ENCODE measurements at regions not wholly inside any gene's neighbourhood (a gene's known extent, or its start where the extent isn't known, plus 50 kb on each side); places are given as distances from the start of the nearest gene placed in this dataset.

- Histone ChIP-seq H3K27ac (no peak overlapping the region), H3K36me3 (no peaks in the 10 kb centered on the region), H3K9me3 (peaks cover 0 to 14% (median 0%) of the 10 kb centered on the region in 8 donors), H3K4me1 (no peaks in the 10 kb centered on the region), H3K27me3 (replicated peaks in 1 of 7) (no peaks in the 10 kb centered on the region), H3K4me3 (no peak overlapping the region)
- no peak for TF ChIP-seq POLR2A (IDR thresholded peaks at IDR 0.05)
- no peak for TF ChIP-seq CTCF (IDR thresholded peaks at IDR 0.05 in 8 of 11, conservative IDR thresholded peaks at IDR 0.05 in 3 of 11)
- no peak for TF ChIP-seq POLR2AphosphoS5 (IDR thresholded peaks at IDR 0.05)
- no peak for DNase-seq
- intact Hi-C loops (cut with DNase I; ENCODE audit: low total_unique reads): no loop called here
Measured at GRCh38 chr14:43621282-43621681, 885.8 kb downstream of the FSCB start.

- Histone ChIP-seq H3K9me3 (peaks cover 0 to 4% (median 0%) of the 10 kb centered on the region in 8 donors), H3K27me3 (replicated peaks in 1 of 7) (no peaks in the 10 kb centered on the region), H3K4me3 (no peak overlapping the region), H3K4me1 (no peaks in the 10 kb centered on the region), H3K27ac (no peak overlapping the region), H3K36me3 (no peaks in the 10 kb centered on the region)
- TF ChIP-seq POLR2A (IDR thresholded peaks at IDR 0.05) (no peak), CTCF (IDR thresholded peaks at IDR 0.05 in 8 of 11, conservative IDR thresholded peaks at IDR 0.05 in 3 of 11) (no peak), POLR2AphosphoS5 (IDR thresholded peaks at IDR 0.05) (no peak)
- WGBS, 5 donors: 18 to 44% (median 32%) methylated on average over 2 of the region's 2 CpGs
- intact Hi-C loops (cut with DNase I; ENCODE audit: low total_unique reads): no loop called here
- DNase-seq: no peak
Measured at GRCh38 chr14:43595096-43595772, 911.8 kb downstream of the FSCB start.

- no peak for TF ChIP-seq CTCF (IDR thresholded peaks at IDR 0.05 in 8 of 11, conservative IDR thresholded peaks at IDR 0.05 in 3 of 11)
- intact Hi-C loops (cut with DNase I; ENCODE audit: low total_unique reads): no loop called here
- H3K4me3 ChIP-seq: no peak overlapping the region
Measured at GRCh38 chr14:43591776-43592175, 915.3 kb downstream of the FSCB start.

GRCh38 chr14:43587183-43587582, 919.9 kb downstream of the FSCB start:
- intact Hi-C loops (cut with DNase I; ENCODE audit: low total_unique reads): no loop called here
- Histone ChIP-seq H3K4me3 (no peak overlapping the region), H3K9me3 (peaks cover 0 to 13% (median 4%) of the 10 kb centered on the region in 8 donors), H3K4me1 (no peaks in the 10 kb centered on the region), H3K27me3 (replicated peaks in 1 of 7) (no peaks in the 10 kb centered on the region), H3K36me3 (no peaks in the 10 kb centered on the region), H3K27ac (no peak overlapping the region)
- no peak for DNase-seq
- no peak for TF ChIP-seq CTCF (IDR thresholded peaks at IDR 0.05 in 8 of 11, conservative IDR thresholded peaks at IDR 0.05 in 3 of 11)
- no peak for TF ChIP-seq POLR2AphosphoS5 (IDR thresholded peaks at IDR 0.05)
- no peak for TF ChIP-seq POLR2A (IDR thresholded peaks at IDR 0.05)
- WGBS, 5 donors: 66 to 80% (median 73%) methylated on average over 3 of the region's 3 CpGs

More at GRCh38 chr14:43591776-43592175, 915.3 kb downstream of the FSCB start:
- no peak for DNase-seq
- no peaks in the 10 kb centered on the region for H3K27me3 ChIP-seq (replicated peaks in 1 of 7)
- H3K36me3 ChIP-seq: no peaks in the 10 kb centered on the region
- WGBS, 5 donors: 16 to 37% (median 25%) methylated on average over 3 of the region's 3 CpGs
- no peaks in the 10 kb centered on the region for H3K4me1 ChIP-seq
- no peak overlapping the region for H3K27ac ChIP-seq
- H3K9me3 ChIP-seq: no peaks in the 10 kb centered on the region

Measured in spleen (tissue), 11 donors.